GM23338 (cell line): ENCODE measurements at regions not wholly inside any gene's neighbourhood (a gene's known extent, or its start where the extent isn't known, plus 50 kb on each side); places are given as distances from the start of the nearest gene placed in this dataset.
A peak's percentile ranks its signal among the peaks of the same experiment; 100 is the strongest.

Source experiments
- ATAC-seq: fragments of 200-7000 bp; cut with Tn5 transposase; 3 replicates; pipeline ENCODE4 v1.9.1; 2020
- DNase-seq: peaks from one replicate; pipeline ENCODE4 v3.0.0-alpha.2; 2015; ENCODE audit warnings: low spot score
- H2AFZ ChIP-seq: fragments of 200-600 bp; sonication (generic); 2 replicates; pipeline ENCODE4 v1.8.0; 2016; ENCODE audit warnings: antibody characterized with exemption, mild to moderate bottlenecking, moderate library complexity
- H3F3A ChIP-seq: fragments of 200-600 bp; sonication (generic); replicated peaks from 2 replicates; pipeline ENCODE4 v1.8.0; 2017; ENCODE audit warnings: antibody characterized with exemption, mixed run types, low read depth
- H3K27ac ChIP-seq: fragments of 200-600 bp; sonication (generic); 2 replicates; pipeline ENCODE4 v1.6.1; 2016; ENCODE audit warnings: low read depth
- H3K27me3 ChIP-seq: fragments of 200-600 bp; sonication (generic); 2 replicates; pipeline ENCODE4 v1.8.0; 2016; ENCODE audit warnings: mild to moderate bottlenecking, mixed run types, moderate library complexity; ENCODE audit not compliant: insufficient read depth
- H3K36me3 ChIP-seq: fragments of 200-600 bp; sonication (generic); 2 replicates; pipeline ENCODE4 v1.8.0; 2016; ENCODE audit warnings: mild to moderate bottlenecking; ENCODE audit not compliant: insufficient read depth
- H3K4me1 ChIP-seq: fragments of 200-600 bp; sonication (generic); 2 replicates; pipeline ENCODE4 v1.8.0; 2016; ENCODE audit warnings: mild to moderate bottlenecking, moderate library complexity; ENCODE audit not compliant: insufficient read depth
- H3K4me2 ChIP-seq: fragments of 200-600 bp; sonication (generic); 2 replicates; pipeline ENCODE4 v1.7.1; 2017; ENCODE audit warnings: mixed run types
- H3K4me3 ChIP-seq: fragments of 200-600 bp; sonication (generic); 2 replicates; pipeline ENCODE4 v1.6.1; 2016; ENCODE audit warnings: mixed run types
- H3K79me2 ChIP-seq: fragments of 200-600 bp; sonication (generic); replicated peaks from 2 replicates; pipeline ENCODE4 v1.8.0; 2017; ENCODE audit warnings: mild to moderate bottlenecking; ENCODE audit not compliant: insufficient read depth
- H3K9me2 ChIP-seq: fragments of 200-600 bp; sonication (generic); 2 replicates; pipeline ENCODE4 v1.8.0; 2017; ENCODE audit not compliant: insufficient read depth
- H4K20me1 ChIP-seq: fragments of 200-600 bp; sonication (generic); replicated peaks from 2 replicates; pipeline ENCODE4 v1.8.0; 2017; ENCODE audit warnings: mild to moderate bottlenecking; ENCODE audit not compliant: insufficient read depth
- H3K27ac Mint-ChIP-seq: 2 replicates; pipeline ENCODE4 v1.8.0; 2020; ENCODE audit warnings: inconsistent platforms, mild to moderate bottlenecking, moderate library complexity, mixed read lengths
- H3K27me3 Mint-ChIP-seq: 3 replicates; pipeline ENCODE4 v1.8.0; 2022; ENCODE audit warnings: low read depth, mild to moderate bottlenecking, moderate library complexity, mixed read lengths, inconsistent platforms; ENCODE audit not compliant: insufficient read depth, poor library complexity
- H3K36me3 Mint-ChIP-seq: 3 replicates; pipeline ENCODE4 v1.8.0; 2021; ENCODE audit warnings: low read depth, mild to moderate bottlenecking, inconsistent platforms, moderate library complexity, mixed read lengths
- H3K4me1 Mint-ChIP-seq: 3 replicates; pipeline ENCODE4 v1.8.0; 2020; ENCODE audit warnings: mild to moderate bottlenecking, inconsistent platforms, mixed read lengths
- H3K4me3 Mint-ChIP-seq: 3 replicates; pipeline ENCODE4 v1.8.0; 2021; ENCODE audit warnings: moderate library complexity, mild to moderate bottlenecking, inconsistent platforms, mixed read lengths
- H3K9me3 Mint-ChIP-seq: 3 replicates; pipeline ENCODE4 v1.8.0; 2020; ENCODE audit warnings: moderate library complexity, mild to moderate bottlenecking, inconsistent platforms, mixed read lengths
- CREB1 ChIP-seq: fragments of 250-450 bp; sonication (Bioruptor Pico); IDR thresholded peaks from 2 replicates; pipeline ENCODE4 v1.5.0; 2020; ENCODE audit warnings: low read depth, mild to moderate bottlenecking, moderate library complexity
- EZH2 ChIP-seq: fragments of 200-600 bp; sonication (generic); IDR thresholded peaks from one replicate; pipeline ENCODE4 v1.8.0; 2017; ENCODE audit warnings: antibody characterized with exemption, mild to moderate bottlenecking, low read depth; ENCODE audit not compliant: unreplicated experiment
- EZH2phosphoT487 ChIP-seq: fragments of 200-600 bp; sonication (generic); IDR thresholded peaks from one replicate; pipeline ENCODE4 v1.8.1; 2018; ENCODE audit warnings: antibody characterized with exemption; ENCODE audit not compliant: unreplicated experiment
- NANOG ChIP-seq: IDR thresholded peaks from 2 replicates; pipeline ENCODE4 v1.6.1; 2016; ENCODE audit warnings: antibody characterized with exemption, borderline replicate concordance
- POLR2AphosphoS5 ChIP-seq: IDR thresholded peaks from 2 replicates; pipeline ENCODE4 v1.6.1; 2016; ENCODE audit warnings: antibody characterized with exemption, low read depth
- STAT1 ChIP-seq: IDR thresholded peaks from one replicate; pipeline ENCODE4 v1.6.1; 2016; ENCODE audit warnings: antibody characterized with exemption; ENCODE audit not compliant: unreplicated experiment
- ZNF331 ChIP-seq: fragments of 250-450 bp; sonication (Bioruptor Pico); IDR thresholded peaks from 2 replicates; pipeline ENCODE4 v1.5.0; 2020; ENCODE audit warnings: low read depth, mild to moderate bottlenecking, moderate library complexity
- TF ChIP-seq, protein P1 (sequence below): IDR thresholded peaks from one replicate; pipeline ENCODE4 v1.6.1; 2018; ENCODE audit warnings: antibody characterized with exemption; ENCODE audit not compliant: unreplicated experiment
- TF ChIP-seq, protein P2 (sequence below): IDR thresholded peaks from 2 replicates; pipeline ENCODE4 v1.6.1; 2016; ENCODE audit warnings: antibody characterized with exemption
- TF ChIP-seq, protein P3 (sequence below): fragments of 250-450 bp; sonication (Bioruptor Pico); IDR thresholded peaks from 2 replicates; pipeline ENCODE4 v1.5.0; 2020; ENCODE audit warnings: mild to moderate bottlenecking, moderate library complexity

DNA sequence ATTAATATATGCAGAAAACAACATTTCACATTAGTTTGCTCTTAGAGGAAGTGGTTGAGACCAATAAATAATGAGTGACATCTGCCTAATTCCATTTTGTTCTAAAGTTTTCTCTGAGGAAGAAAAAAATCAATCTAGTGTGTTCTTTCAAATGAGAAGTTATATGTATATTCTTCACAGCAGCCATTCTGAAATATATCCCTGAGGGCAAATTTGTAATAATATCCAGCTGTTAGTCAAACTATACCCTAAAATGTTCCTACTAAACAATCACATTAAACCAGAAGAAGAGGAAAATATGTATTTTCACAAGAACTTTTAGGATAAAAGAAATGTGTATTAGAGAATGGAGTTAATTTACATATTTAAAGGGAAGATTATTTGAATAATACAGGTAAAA, 375.1 kb upstream of the CDH19 start (continued):
- TF ChIP-seq, protein P1, sequence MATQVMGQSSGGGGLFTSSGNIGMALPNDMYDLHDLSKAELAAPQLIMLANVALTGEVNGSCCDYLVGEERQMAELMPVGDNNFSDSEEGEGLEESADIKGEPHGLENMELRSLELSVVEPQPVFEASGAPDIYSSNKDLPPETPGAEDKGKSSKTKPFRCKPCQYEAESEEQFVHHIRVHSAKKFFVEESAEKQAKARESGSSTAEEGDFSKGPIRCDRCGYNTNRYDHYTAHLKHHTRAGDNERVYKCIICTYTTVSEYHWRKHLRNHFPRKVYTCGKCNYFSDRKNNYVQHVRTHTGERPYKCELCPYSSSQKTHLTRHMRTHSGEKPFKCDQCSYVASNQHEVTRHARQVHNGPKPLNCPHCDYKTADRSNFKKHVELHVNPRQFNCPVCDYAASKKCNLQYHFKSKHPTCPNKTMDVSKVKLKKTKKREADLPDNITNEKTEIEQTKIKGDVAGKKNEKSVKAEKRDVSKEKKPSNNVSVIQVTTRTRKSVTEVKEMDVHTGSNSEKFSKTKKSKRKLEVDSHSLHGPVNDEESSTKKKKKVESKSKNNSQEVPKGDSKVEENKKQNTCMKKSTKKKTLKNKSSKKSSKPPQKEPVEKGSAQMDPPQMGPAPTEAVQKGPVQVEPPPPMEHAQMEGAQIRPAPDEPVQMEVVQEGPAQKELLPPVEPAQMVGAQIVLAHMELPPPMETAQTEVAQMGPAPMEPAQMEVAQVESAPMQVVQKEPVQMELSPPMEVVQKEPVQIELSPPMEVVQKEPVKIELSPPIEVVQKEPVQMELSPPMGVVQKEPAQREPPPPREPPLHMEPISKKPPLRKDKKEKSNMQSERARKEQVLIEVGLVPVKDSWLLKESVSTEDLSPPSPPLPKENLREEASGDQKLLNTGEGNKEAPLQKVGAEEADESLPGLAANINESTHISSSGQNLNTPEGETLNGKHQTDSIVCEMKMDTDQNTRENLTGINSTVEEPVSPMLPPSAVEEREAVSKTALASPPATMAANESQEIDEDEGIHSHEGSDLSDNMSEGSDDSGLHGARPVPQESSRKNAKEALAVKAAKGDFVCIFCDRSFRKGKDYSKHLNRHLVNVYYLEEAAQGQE: no peak
- TF ChIP-seq POLR2AphosphoS5: no peak
- TF ChIP-seq STAT1: no peak
- TF ChIP-seq EZH2: no peak
- TF ChIP-seq ZNF331 (CRISPR knock-in tag): no peak
- TF ChIP-seq NANOG: no peak

GRCh38 chr18:66972681-66973080, 368.8 kb upstream of the CDH19 start:
- H3K27ac Mint-ChIP-seq: no peak overlapping the region
- no peak overlapping the region for H3K27ac ChIP-seq

DNA sequence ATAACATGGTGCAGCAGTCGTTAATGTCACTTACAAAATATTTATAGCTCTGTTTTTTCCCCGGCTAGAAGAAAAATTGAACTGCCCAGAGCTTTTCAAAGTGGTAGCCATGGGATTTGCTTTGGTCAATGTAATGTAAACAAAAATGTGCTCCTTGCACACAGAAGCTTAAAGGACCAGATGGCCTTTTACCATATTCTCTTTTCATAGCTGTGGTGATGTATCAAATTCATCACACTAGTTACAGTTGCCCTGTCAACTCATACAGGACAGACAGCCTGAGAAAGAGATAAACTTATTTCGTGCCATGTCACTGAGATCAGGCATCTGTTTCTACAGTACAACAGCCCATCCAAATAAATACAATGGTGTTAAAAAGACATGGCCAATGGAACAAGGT, 368.1 kb upstream of the CDH19 start:
- no peak for DNase-seq
- no peaks in the 10 kb centered on the region for H3F3A ChIP-seq
- H3K9me3 Mint-ChIP-seq: no peaks in the 10 kb centered on the region
- H3K36me3 Mint-ChIP-seq: no peaks in the 10 kb centered on the region
- H3K27me3 ChIP-seq: no peaks in the 10 kb centered on the region
- no peaks in the 10 kb centered on the region for H3K9me2 ChIP-seq
- H3K4me3 Mint-ChIP-seq: no peak overlapping the region
- H4K20me1 ChIP-seq: no peaks in the 10 kb centered on the region
- H3K36me3 ChIP-seq: no peaks in the 10 kb centered on the region
- peaks cover 4% of the 10 kb centered on the region for H3K27me3 Mint-ChIP-seq
- H3K4me3 ChIP-seq: no peak overlapping the region
- H3K4me2 ChIP-seq: no peak overlapping the region
- peaks cover 11% of the 10 kb centered on the region for H3K4me1 Mint-ChIP-seq
- no peak overlapping the region for H2AFZ ChIP-seq
- ATAC-seq: no peak
- H3K79me2 ChIP-seq: no peaks in the 10 kb centered on the region
- no peak overlapping the region for H3K27ac Mint-ChIP-seq
- H3K4me1 ChIP-seq: peaks cover 11% of the 10 kb centered on the region
- no peak overlapping the region; the same call in 1 of the 2 replicates for H3K27ac ChIP-seq
- TF ChIP-seq CREB1 (no peak), POLR2AphosphoS5 (no peak), EZH2phosphoT487 (no peak), EZH2 (no peak)
- TF ChIP-seq, protein P2, sequence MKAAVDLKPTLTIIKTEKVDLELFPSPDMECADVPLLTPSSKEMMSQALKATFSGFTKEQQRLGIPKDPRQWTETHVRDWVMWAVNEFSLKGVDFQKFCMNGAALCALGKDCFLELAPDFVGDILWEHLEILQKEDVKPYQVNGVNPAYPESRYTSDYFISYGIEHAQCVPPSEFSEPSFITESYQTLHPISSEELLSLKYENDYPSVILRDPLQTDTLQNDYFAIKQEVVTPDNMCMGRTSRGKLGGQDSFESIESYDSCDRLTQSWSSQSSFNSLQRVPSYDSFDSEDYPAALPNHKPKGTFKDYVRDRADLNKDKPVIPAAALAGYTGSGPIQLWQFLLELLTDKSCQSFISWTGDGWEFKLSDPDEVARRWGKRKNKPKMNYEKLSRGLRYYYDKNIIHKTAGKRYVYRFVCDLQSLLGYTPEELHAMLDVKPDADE: no peak
- TF ChIP-seq, protein P3, sequence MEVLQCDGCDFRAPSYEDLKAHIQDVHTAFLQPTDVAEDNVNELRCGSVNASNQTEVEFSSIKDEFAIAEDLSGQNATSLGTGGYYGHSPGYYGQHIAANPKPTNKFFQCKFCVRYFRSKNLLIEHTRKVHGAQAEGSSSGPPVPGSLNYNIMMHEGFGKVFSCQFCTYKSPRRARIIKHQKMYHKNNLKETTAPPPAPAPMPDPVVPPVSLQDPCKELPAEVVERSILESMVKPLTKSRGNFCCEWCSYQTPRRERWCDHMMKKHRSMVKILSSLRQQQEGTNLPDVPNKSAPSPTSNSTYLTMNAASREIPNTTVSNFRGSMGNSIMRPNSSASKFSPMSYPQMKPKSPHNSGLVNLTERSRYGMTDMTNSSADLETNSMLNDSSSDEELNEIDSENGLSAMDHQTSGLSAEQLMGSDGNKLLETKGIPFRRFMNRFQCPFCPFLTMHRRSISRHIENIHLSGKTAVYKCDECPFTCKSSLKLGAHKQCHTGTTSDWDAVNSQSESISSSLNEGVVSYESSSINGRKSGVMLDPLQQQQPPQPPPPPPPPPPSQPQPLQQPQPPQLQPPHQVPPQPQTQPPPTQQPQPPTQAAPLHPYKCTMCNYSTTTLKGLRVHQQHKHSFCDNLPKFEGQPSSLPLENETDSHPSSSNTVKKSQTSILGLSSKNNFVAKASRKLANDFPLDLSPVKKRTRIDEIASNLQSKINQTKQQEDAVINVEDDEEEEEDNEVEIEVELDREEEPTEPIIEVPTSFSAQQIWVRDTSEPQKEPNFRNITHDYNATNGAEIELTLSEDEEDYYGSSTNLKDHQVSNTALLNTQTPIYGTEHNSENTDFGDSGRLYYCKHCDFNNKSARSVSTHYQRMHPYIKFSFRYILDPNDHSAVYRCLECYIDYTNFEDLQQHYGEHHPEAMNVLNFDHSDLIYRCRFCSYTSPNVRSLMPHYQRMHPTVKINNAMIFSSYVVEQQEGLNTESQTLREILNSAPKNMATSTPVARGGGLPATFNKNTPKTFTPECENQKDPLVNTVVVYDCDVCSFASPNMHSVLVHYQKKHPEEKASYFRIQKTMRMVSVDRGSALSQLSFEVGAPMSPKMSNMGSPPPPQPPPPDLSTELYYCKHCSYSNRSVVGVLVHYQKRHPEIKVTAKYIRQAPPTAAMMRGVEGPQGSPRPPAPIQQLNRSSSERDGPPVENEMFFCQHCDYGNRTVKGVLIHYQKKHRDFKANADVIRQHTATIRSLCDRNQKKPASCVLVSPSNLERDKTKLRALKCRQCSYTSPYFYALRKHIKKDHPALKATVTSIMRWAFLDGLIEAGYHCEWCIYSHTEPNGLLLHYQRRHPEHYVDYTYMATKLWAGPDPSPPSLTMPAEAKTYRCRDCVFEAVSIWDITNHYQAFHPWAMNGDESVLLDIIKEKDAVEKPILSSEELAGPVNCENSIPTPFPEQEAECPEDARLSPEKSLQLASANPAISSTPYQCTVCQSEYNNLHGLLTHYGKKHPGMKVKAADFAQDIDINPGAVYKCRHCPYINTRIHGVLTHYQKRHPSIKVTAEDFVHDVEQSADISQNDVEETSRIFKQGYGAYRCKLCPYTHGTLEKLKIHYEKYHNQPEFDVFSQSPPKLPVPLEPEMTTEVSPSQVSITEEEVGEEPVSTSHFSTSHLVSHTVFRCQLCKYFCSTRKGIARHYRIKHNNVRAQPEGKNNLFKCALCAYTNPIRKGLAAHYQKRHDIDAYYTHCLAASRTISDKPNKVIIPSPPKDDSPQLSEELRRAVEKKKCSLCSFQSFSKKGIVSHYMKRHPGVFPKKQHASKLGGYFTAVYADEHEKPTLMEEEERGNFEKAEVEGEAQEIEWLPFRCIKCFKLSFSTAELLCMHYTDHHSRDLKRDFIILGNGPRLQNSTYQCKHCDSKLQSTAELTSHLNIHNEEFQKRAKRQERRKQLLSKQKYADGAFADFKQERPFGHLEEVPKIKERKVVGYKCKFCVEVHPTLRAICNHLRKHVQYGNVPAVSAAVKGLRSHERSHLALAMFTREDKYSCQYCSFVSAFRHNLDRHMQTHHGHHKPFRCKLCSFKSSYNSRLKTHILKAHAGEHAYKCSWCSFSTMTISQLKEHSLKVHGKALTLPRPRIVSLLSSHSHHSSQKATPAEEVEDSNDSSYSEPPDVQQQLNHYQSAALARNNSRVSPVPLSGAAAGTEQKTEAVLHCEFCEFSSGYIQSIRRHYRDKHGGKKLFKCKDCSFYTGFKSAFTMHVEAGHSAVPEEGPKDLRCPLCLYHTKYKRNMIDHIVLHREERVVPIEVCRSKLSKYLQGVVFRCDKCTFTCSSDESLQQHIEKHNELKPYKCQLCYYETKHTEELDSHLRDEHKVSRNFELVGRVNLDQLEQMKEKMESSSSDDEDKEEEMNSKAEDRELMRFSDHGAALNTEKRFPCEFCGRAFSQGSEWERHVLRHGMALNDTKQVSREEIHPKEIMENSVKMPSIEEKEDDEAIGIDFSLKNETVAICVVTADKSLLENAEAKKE (CRISPR knock-in tag): no peak

More at GRCh38 chr18:66972681-66973080, 368.8 kb upstream of the CDH19 start:
- Histone ChIP-seq H3K4me3 (no peak overlapping the region), H2AFZ (no peak overlapping the region), H3K9me2 (no peaks in the 10 kb centered on the region), H3K4me1 (peaks cover 11% of the 10 kb centered on the region), H3F3A (no peaks in the 10 kb centered on the region), H3K36me3 (no peaks in the 10 kb centered on the region), H3K27me3 (no peaks in the 10 kb centered on the region), H3K4me2 (peak overlapping the region; percentile 20), H3K79me2 (no peaks in the 10 kb centered on the region), H4K20me1 (no peaks in the 10 kb centered on the region)
- H3K36me3 Mint-ChIP-seq: no peaks in the 10 kb centered on the region
- TF ChIP-seq ZNF331 (CRISPR knock-in tag) (no peak), CREB1 (no peak)
- peaks cover 4% of the 10 kb centered on the region for H3K27me3 Mint-ChIP-seq
- H3K9me3 Mint-ChIP-seq: no peaks in the 10 kb centered on the region
- H3K4me1 Mint-ChIP-seq: peaks cover 11% of the 10 kb centered on the region
- no peak for ATAC-seq
- H3K4me3 Mint-ChIP-seq: no peak overlapping the region
- no peak for DNase-seq
